ENCODE measurements at regions not wholly inside any gene's neighbourhood (a gene's known extent, or its start where the extent isn't known, plus 50 kb on each side); places are given as distances from the start of the nearest gene placed in this dataset.

GRCh38 chr2:139876321-139876720, 1096.1 kb upstream of the NXPH2 start:
- POLR2A ChIA-PET, result no interaction called here
- DNase-seq (ENCODE audit: low read depth), result no peak
- no peaks in the 10 kb centered on the region for H3K27me3 ChIP-seq (ENCODE audit: control insufficient read depth, insufficient read depth, low read length)
- TF ChIP-seq CTCF (IDR thresholded peaks at IDR 0.05; ENCODE audit: insufficient read depth, low read depth, low read length), result no peak
- no peaks in the 10 kb centered on the region for H3K36me3 ChIP-seq (ENCODE audit: control insufficient read depth, insufficient read depth, low read length)
- CTCF ChIA-PET, result interaction anchor here (0.6 kb wide), 2 partner anchors 9 to 16 kb away, joined by 3 read pairs; no protein-coding TSS in a partner anchor
- H3K4me3 ChIP-seq (ENCODE audit: low read depth, low read length), result no peak overlapping the region

- no peak for DNase-seq (ENCODE audit: low read depth)
- TF ChIP-seq CTCF (IDR thresholded peaks at IDR 0.05; ENCODE audit: insufficient read depth, low read depth, low read length), result no peak
- H3K4me3 ChIP-seq (ENCODE audit: low read depth, low read length), result no peak overlapping the region
- no peaks in the 10 kb centered on the region for H3K36me3 ChIP-seq (ENCODE audit: control insufficient read depth, insufficient read depth, low read length)
- CTCF ChIA-PET, result no interaction called here
- POLR2A ChIA-PET, result no interaction called here
- H3K27me3 ChIP-seq (ENCODE audit: control insufficient read depth, insufficient read depth, low read length), result no peaks in the 10 kb centered on the region
Measured at GRCh38 chr2:139872503-139872902, 1092.3 kb upstream of the NXPH2 start.

GRCh38 chr2:139872032-139872431, 1091.8 kb upstream of the NXPH2 start:
- no peak for TF ChIP-seq CTCF (IDR thresholded peaks at IDR 0.05; ENCODE audit: insufficient read depth, low read depth, low read length)
- CTCF ChIA-PET, result no interaction called here
- POLR2A ChIA-PET, result no interaction called here
- Histone ChIP-seq H3K4me3 (ENCODE audit: low read depth, low read length) (no peak overlapping the region), H3K36me3 (ENCODE audit: control insufficient read depth, insufficient read depth, low read length) (no peaks in the 10 kb centered on the region), H3K27me3 (ENCODE audit: control insufficient read depth, insufficient read depth, low read length) (no peaks in the 10 kb centered on the region)
- no peak for DNase-seq (ENCODE audit: low read depth)

GRCh38 chr2:139867601-139868226, 1087.5 kb upstream of the NXPH2 start:
- Histone ChIP-seq H3K4me3 (ENCODE audit: low read depth, low read length) (no peak overlapping the region), H3K27me3 (ENCODE audit: control insufficient read depth, insufficient read depth, low read length) (no peaks in the 10 kb centered on the region), H3K36me3 (ENCODE audit: control insufficient read depth, insufficient read depth, low read length) (no peaks in the 10 kb centered on the region)
- TF ChIP-seq CTCF (IDR thresholded peaks at IDR 0.05; ENCODE audit: insufficient read depth, low read depth, low read length), result no peak
- POLR2A ChIA-PET, result no interaction called here
- no peak for DNase-seq (ENCODE audit: low read depth)
- CTCF ChIA-PET, result no interaction called here

- ChIA-PET POLR2A (no interaction called here), CTCF (no interaction called here)
- DNase-seq (ENCODE audit: low read depth), result no peak
- Histone ChIP-seq H3K27me3 (ENCODE audit: control insufficient read depth, insufficient read depth, low read length) (no peaks in the 10 kb centered on the region), H3K36me3 (ENCODE audit: control insufficient read depth, insufficient read depth, low read length) (no peaks in the 10 kb centered on the region), H3K4me3 (ENCODE audit: low read depth, low read length) (no peak overlapping the region)
- no peak for TF ChIP-seq CTCF (IDR thresholded peaks at IDR 0.05; ENCODE audit: insufficient read depth, low read depth, low read length)
Measured at GRCh38 chr2:139864821-139865302, 1084.7 kb upstream of the NXPH2 start.

All from BJ (cell line).